HG03159 (cell line): ENCODE measurements at regions not wholly inside any gene's neighbourhood (a gene's known extent, or its start where the extent isn't known, plus 50 kb on each side); places are given as distances from the start of the nearest gene placed in this dataset.

Experiments
- ATAC-seq: cut with Tn5 transposase; IDR thresholded peaks from one replicate; pipeline ENCODE4 v1.9.1; 2021; ENCODE audit warnings: mild to moderate bottlenecking, moderate library complexity; ENCODE audit not compliant: unreplicated experiment

DNA sequence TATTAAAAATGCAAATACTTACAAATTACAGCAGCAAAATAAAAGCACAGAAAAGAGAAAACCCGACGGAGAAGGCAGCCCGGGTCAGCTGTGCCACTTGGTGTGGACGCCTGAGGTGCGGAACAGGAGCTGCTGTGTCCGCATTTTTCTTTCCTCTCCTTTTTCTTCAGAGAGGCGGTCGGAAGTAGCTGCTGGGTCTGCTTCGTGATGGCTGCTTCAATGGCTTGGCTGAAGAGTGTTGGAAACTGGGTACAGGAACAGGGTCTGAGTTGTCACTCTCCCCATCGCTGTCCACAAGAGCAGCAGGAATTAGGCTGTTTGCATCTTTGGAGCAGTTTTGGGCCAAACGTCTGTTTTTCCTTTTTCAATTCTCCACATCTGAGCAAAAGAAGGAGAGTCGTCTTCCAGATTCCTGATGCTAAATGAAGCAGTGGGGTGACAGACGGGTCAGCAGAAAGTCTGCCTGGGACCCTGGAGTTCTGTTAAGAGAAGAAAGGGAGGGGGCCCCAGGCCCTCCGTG lies 53.5 kb upstream of the ARL8B start:
- no peak for ATAC-seq

GRCh38 chr3:5069627-5070026 lies 52.5 kb upstream of the ARL8B start:
- no peak for ATAC-seq

DNA sequence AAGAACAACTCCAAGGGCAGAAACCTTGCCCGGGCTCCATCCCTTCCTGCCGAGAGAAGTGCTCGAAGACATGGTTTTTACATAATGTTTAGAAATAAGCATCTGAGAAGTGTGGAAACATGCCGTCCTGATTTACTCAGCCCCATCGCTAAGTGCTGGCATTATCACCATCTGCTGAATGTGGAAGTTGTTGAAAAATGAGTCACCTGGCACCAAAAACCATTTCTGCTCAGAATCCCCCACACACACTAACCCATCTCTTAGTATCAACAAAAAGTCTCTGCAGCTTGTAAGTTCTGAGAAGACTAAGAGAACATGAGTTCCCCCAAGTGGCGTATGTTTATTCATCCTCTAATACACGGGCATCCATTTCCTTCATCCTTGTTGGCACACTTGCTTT lies 51.0 kb upstream of the ARL8B start:
- no peak for ATAC-seq

DNA sequence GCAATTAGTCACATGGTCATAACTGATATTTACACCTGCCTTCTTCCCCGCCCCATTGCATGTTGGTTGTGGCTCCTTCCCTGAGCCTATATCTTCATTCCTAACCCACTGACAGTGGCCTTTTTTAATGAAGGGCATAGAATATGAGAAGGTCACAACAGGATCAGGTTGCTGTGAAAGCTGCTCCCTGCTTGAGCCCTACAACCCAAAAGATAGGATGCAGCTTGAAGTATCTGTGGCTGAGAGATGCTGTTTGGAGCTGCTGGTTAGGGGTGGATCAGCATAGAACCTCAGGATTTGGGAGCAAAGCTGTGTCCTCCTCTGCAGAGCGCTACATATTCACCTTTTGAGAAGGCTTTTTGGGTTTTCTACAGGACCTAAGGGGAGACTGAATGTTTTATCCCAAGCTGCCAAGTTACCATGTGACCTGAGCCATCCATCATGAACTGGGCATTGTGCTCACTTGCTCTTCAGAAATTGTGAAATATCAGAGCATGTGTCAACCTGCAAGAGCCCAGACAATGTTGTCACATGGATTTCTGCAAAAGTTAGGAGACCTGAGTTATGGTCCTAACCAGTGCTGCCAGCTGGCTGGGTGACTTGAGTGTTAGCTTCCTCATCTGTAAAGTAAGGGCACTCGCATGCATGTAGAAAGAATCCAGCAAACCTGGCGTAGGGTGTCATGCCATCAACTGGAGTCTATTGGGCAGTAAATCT lies 49.8 kb upstream of the ARL8B start:
- ATAC-seq: no peak
